GM18870 (cell line): ENCODE measurements at regions not wholly inside any gene's neighbourhood (a gene's known extent, or its start where the extent isn't known, plus 50 kb on each side); places are given as distances from the start of the nearest gene placed in this dataset.
"Not testable (repeated sequence)": the region's sequence is repeated elsewhere in the genome, so short reads cannot be mapped to it uniquely, and the experiment has no call there.

Experiments
- ATAC-seq: cut with Tn5 transposase; IDR thresholded peaks from one replicate; pipeline ENCODE4 v1.9.1; 2021; ENCODE audit warnings: moderate library complexity; ENCODE audit not compliant: unreplicated experiment

DNA sequence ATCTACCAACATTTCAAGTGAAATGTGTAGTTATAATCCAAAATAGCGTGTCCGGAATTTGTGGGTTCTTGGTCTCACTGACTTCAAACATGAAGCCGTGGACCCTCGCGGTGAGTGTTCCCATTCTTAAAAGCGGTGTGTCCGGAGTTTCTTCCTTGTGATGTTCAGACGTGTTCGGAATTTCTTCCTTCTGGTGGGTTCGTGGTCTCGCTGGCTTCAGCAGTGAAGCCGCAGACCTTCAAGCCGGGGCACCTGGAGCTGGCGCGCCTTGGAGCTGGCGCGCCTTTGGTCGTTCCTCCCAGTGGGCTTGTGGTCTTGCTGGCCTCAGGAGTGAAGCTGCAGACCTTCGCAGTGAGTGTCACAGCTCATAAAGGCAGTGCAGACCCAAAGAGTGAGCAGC is 291.5 kb upstream of the EYS start:
- ATAC-seq, result no peak

DNA sequence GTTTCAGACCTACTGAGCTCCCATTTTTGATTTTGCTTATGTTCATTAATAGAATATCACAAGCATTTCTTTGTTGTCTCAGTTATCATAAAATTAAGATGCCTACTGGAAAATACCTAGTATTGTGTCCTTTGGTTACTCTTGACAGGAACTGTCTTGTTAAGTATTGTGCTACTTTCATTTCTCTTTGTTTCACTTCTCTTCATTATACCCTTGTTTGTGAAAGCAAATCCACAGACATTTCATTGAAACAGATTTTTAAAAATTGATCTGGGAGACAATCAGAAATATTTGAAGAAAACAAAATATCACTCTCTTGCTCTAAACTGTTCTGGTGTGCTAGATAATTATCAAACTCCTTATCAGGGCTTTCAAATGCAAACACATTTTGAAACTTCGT is 290.5 kb upstream of the EYS start:
- no peak for ATAC-seq

GRCh38 chr6:65996096-65996495 is 289.1 kb upstream of the EYS start:
- no peak for ATAC-seq

GRCh38 chr6:65989676-65990075 is 282.6 kb upstream of the EYS start:
- no peak for ATAC-seq

GRCh38 chr6:65988006-65988405 is 281.0 kb upstream of the EYS start:
- ATAC-seq, result no peak

GRCh38 chr6:65984089-65984488 is 277.1 kb upstream of the EYS start:
- no peak for ATAC-seq

DNA sequence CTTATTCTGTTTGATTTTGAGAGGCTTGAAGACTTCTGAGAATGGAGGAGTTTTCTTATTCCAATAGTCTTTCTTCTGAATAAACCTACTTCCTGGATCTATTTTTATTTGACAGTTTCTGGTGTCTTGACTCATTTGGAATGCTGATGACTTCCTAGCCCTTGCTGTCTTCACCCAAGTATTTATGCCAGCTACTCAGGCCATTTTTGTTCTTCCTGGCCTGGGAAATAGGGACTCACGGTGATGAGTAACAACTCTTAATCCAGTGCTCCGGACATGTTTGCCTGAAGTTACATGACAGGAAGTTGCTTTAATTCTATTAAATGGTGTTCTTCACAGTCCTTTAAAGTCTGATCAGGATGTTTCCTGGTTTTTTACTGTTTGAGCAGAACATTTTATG is 272.1 kb upstream of the EYS start:
- ATAC-seq, result no peak

DNA sequence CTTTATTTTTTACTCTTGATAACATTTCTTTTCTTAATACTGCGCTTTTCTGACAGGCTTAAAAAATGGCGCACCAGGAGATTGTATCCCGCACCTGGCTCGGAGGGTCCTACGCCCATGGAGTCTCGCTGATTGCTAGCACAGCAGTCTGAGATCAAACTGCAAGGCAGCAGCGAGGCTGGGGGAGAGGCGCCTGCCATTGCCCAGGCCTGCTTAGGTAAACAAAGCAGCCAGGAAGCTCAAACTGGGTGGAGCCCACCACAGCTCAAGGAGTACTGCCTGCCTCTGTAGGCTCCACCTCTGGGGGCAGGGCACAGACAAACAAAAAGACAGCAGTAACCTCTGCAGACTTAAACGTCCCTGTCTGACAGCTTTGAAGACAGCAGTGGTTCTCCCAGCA is 264.2 kb upstream of the EYS start:
- not testable (repeated sequence) for ATAC-seq

DNA sequence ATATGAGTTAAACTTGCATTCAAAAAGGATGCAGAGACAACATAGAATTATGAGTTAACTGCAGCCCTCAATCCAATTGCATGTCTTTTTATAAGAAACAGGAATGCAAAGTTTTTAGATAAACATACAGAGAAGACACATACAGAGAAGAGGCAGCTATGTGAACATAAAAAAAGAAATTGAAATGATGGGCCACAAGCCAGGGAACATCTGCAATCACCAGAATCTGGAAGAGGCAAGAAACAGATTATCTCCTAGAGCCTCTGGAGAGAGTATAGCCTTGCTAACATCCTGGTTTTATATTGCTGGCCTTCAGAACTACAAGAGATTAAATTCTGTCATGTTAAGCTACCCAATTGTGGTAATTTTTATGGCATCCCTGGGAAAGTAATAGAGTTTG is 257.2 kb upstream of the EYS start:
- no peak for ATAC-seq

DNA sequence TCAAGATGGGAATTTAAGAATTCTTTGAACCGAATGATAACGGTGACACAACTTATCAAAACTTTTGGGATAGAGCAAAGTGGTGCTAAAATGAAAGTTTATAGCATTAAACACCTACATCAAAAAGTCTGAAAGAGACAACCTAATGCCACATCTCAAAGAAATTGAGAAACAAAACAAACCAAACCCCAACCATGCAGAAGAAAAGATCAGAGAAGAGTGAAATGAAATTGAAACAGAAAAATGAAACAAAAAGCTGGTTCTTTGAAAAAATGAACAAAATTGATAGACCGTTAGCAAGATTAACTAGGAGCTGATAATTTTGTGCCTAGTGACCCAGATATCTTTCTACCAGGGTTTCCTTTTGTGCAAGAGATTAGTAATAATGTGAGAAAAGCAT is 248.0 kb upstream of the EYS start:
- ATAC-seq, result no peak

- no peak for ATAC-seq
Measured at GRCh38 chr6:65948062-65948461, 241.0 kb upstream of the EYS start.

- ATAC-seq, result no peak
Measured at GRCh38 chr6:65943548-65943947, 236.5 kb upstream of the EYS start.

- ATAC-seq, result no peak
Measured at GRCh38 chr6:65943051-65943450, 236.0 kb upstream of the EYS start.

GRCh38 chr6:65938000-65938399 is 231.0 kb upstream of the EYS start:
- no peak for ATAC-seq

- ATAC-seq, result no peak
Measured at GRCh38 chr6:65935412-65935811, 228.4 kb upstream of the EYS start.

DNA sequence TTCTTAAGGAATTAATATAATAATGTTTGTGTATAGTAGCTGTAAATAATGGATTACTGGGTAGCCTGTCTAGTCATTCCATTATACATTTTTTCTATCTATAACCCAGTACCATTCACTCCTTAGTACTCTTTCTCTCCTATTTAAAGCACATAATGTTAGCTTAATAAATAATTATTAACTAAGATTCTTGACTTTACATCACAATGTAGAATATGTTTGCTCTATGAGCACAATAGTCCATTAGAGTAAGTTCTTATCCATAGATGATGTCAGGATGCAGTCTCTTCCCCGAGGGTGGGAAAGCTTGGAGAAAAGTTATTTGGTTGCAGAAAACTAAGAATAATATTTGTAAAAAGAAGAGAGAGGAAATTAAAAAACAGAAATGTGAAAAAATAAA is 226.4 kb upstream of the EYS start:
- no peak for ATAC-seq

- no peak for ATAC-seq
Measured at GRCh38 chr6:65927141-65927540, 220.1 kb upstream of the EYS start.

DNA sequence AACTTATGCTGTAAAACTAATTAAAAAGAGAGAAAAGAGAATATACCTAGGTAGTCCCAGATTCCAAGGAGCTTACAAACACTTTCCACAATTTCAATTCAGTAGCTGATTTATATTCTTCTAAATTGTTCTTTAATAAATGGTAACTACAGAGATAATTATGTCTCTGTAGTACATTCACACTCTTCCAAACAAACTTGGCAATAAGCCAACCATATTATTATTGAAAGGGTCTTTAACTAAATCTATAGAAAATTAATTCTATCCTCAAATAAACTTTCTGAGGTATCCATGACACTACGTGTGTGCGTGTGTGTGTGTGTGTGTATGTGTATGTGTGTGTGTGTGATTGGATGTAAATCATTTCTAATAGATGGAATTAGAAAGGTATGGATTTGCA is 217.4 kb upstream of the EYS start:
- no peak for ATAC-seq

- no peak for ATAC-seq
Measured at GRCh38 chr6:65922049-65922448, 215.0 kb upstream of the EYS start.

DNA sequence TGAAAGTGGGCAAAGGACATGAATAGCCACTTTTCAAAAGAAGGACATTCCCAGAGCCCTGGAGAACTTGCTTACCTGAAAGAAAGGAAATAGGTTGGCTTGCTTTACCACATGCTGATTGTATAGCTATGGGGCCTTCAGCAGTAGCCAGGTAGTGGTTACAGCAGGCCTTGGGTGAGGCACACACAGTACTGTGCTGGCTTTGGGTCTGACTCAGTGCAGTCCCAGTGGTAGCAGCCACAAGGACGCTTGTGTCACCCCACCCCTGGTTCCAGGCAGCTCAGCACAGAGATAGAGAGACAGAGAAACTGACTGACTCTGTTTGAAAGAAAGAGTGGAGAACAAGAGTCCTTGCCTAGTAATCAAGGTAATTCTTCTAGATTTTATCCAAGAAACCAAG is 201.0 kb upstream of the EYS start:
- ATAC-seq, result no peak

GRCh38 chr6:65903992-65904391 is 197.0 kb upstream of the EYS start:
- no peak for ATAC-seq

DNA sequence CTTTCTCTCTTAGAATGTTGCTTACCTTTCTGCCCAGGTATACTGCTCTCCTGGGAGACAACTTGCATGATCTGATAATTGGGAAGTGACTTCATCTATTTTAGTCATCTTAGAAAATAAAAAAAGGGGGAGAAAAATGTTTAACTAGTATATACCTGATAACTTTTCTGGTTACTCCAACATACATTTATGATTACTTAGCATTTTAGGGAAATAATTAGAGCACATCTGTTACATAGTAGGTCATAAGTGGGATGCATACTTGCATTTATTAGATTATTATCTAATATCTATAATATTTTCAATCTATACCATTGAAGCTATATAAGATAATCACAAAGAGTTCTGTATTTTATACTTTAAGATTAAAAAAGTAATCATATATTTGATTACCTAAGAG is 193.9 kb upstream of the EYS start:
- no peak for ATAC-seq

DNA sequence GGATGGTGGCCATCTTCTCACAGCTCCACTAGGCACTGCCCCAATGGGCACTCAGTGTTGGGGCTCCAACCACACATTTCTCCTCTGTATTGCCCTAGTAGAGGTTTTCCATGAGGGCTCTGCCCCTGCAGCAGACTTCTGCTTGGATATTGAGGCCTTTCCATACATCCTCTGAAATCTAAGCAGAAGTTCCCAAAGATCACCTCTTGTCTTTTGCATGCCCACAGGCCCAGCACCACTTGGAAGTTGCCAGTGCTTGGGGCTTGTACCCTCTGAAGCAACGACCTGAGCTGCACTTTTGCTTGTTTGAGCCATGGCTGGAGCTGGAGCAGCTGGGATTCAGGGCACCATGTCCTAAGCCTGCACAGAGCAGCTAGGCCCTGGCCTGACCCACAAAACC is 189.1 kb upstream of the EYS start:
- no peak for ATAC-seq

DNA sequence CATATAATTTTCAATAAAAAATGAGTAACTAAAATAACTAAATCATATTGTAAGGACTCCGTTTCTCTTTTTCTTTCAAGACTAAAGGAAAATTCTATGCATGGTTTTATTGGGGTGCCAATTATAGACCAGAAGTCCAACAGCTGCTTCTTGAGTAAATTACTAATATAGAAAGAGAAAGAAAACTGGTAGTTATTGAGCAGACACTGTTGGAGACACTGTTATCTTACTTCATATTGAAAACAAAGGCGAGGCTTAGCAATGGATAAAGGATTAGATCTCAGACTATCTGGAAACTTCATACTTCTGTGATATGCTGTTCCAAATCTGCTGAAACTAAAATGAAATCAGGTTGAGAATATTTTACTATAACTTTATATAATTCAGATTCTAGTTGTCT is 169.6 kb upstream of the EYS start:
- no peak for ATAC-seq
